SU-DHL-6 (cell line): ENCODE measurements at regions not wholly inside any gene's neighbourhood (a gene's known extent, or its start where the extent isn't known, plus 50 kb on each side); places are given as distances from the start of the nearest gene placed in this dataset.

ENCODE experiments used
- H2AFZ ChIP-seq: fragments of 200-600 bp; sonication (generic); 2 replicates; pipeline ENCODE4 v1.6.1; 2014; ENCODE audit warnings: low read depth, mild to moderate bottlenecking, moderate library complexity, mixed read lengths, antibody characterized with exemption, low read length; ENCODE audit not compliant: severe bottlenecking
- H3F3A ChIP-seq: fragments of 200-600 bp; shearing (Covaris generic); 2 replicates; pipeline ENCODE4 v1.6.0; 2016; ENCODE audit warnings: antibody characterized with exemption, mild to moderate bottlenecking; ENCODE audit not compliant: insufficient read depth
- H3K27ac ChIP-seq: fragments of 200-600 bp; sonication (generic); 2 replicates; pipeline ENCODE4 v1.5.1; 2016; ENCODE audit warnings: low read depth, mild to moderate bottlenecking, low read length, moderate library complexity, mixed read lengths
- H3K27me3 ChIP-seq: fragments of 200-600 bp; sonication (generic), shearing (Covaris generic); 2 replicates; pipeline ENCODE4 v1.6.0; 2014; ENCODE audit warnings: mild to moderate bottlenecking, low read length
- H3K36me3 ChIP-seq: fragments of 200-600 bp; sonication (generic); 2 replicates; pipeline ENCODE4 v1.6.1; 2014; ENCODE audit warnings: mild to moderate bottlenecking, low read length, mixed read lengths
- H3K4me2 ChIP-seq: fragments of 300-600, 200-600 bp; shearing (Covaris generic), sonication (generic); 2 replicates; pipeline ENCODE4 v1.6.0; 2014; ENCODE audit warnings: low read length, low read depth, mild to moderate bottlenecking; ENCODE audit not compliant: poor library complexity, severe bottlenecking
- H3K4me3 ChIP-seq: fragments of 200-600 bp; sonication (generic); 2 replicates; pipeline ENCODE4 v1.5.1; 2014; ENCODE audit warnings: antibody characterized with exemption, low read length, mild to moderate bottlenecking, mixed read lengths; ENCODE audit not compliant: insufficient read depth, poor library complexity, severe bottlenecking
- H3K79me2 ChIP-seq: fragments of 200-600 bp; sonication (generic); 2 replicates; pipeline ENCODE4 v1.6.1; 2014; ENCODE audit warnings: mild to moderate bottlenecking, low read length, moderate library complexity; ENCODE audit not compliant: insufficient read depth
- H3K9ac ChIP-seq: fragments of 200-600 bp; sonication (generic); 2 replicates; pipeline ENCODE4 v1.7.0; 2014; ENCODE audit warnings: mild to moderate bottlenecking, low read length
- H3K9me2 ChIP-seq: fragments of 200-600 bp; sonication (generic); replicated peaks from 2 replicates; pipeline ENCODE4 v1.6.1; 2014; ENCODE audit warnings: low read length; ENCODE audit not compliant: insufficient read depth
- H3K9me3 ChIP-seq: fragments of 200-600 bp; sonication (generic); 2 replicates; pipeline ENCODE4 v1.6.1; 2014; ENCODE audit warnings: low read length, mixed read lengths; ENCODE audit not compliant: insufficient read depth
- H4K20me1 ChIP-seq: fragments of 200-600 bp; sonication (generic); 2 replicates; pipeline ENCODE4 v1.6.1; 2014; ENCODE audit warnings: low read depth, mild to moderate bottlenecking, antibody characterized with exemption, low read length, moderate library complexity, mixed read lengths
- EZH2phosphoT487 ChIP-seq: fragments of 200-600 bp; sonication (generic), shearing (Covaris generic); conservative IDR thresholded peaks from 2 replicates; pipeline ENCODE4 v1.6.1; 2018; ENCODE audit warnings: mild to moderate bottlenecking, antibody characterized with exemption, low read length, moderate library complexity, mixed read lengths
- TF ChIP-seq, protein P1 (sequence below): fragments of 200-600 bp; sonication (generic); IDR thresholded peaks from one replicate; pipeline ENCODE4 v1.5.1; 2017; ENCODE audit warnings: antibody characterized with exemption, mild to moderate bottlenecking, low read length, moderate library complexity; ENCODE audit not compliant: insufficient read depth, poor library complexity, severe bottlenecking

DNA sequence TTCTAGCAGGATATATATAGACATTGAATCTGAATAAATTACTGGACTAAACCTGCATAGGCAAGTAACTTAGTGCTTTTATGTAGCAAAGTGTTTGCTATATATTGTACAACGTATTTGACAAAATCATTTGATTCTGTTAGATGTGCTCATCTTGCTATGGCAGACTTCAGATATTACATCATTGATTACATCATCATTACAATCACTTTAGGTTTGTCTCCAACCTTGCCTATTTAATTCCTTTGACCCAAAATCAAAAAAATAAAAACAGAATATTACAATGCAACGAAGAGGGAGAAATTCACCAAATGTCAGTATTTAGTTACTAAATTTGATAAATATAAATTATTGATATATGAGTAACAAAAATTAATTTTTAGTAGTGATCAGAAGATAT lies 155.7 kb upstream of the STEAP1 start:
- H3K4me2 ChIP-seq, result no peak overlapping the region
- no peaks in the 10 kb centered on the region for H3K9me2 ChIP-seq
- H4K20me1 ChIP-seq, result no peaks in the 10 kb centered on the region; the same call in 1 of the 2 replicates
- no peaks in the 10 kb centered on the region for H3K27me3 ChIP-seq
- H3K79me2 ChIP-seq, result no peaks in the 10 kb centered on the region
- no peak overlapping the region for H3K9ac ChIP-seq
- no peak overlapping the region for H3K27ac ChIP-seq
- no peaks in the 10 kb centered on the region for H3F3A ChIP-seq
- no peaks in the 10 kb centered on the region for H3K9me3 ChIP-seq
- H2AFZ ChIP-seq, result no peak overlapping the region
- TF ChIP-seq, protein P1, sequence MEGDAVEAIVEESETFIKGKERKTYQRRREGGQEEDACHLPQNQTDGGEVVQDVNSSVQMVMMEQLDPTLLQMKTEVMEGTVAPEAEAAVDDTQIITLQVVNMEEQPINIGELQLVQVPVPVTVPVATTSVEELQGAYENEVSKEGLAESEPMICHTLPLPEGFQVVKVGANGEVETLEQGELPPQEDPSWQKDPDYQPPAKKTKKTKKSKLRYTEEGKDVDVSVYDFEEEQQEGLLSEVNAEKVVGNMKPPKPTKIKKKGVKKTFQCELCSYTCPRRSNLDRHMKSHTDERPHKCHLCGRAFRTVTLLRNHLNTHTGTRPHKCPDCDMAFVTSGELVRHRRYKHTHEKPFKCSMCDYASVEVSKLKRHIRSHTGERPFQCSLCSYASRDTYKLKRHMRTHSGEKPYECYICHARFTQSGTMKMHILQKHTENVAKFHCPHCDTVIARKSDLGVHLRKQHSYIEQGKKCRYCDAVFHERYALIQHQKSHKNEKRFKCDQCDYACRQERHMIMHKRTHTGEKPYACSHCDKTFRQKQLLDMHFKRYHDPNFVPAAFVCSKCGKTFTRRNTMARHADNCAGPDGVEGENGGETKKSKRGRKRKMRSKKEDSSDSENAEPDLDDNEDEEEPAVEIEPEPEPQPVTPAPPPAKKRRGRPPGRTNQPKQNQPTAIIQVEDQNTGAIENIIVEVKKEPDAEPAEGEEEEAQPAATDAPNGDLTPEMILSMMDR, result no peak
- TF ChIP-seq EZH2phosphoT487, result no peak
- H3K36me3 ChIP-seq, result no peaks in the 10 kb centered on the region
- H3K4me3 ChIP-seq, result no peak overlapping the region

- Histone ChIP-seq H3K9ac (no peak overlapping the region), H3K27me3 (no peaks in the 10 kb centered on the region), H4K20me1 (no peaks in the 10 kb centered on the region), H3K4me2 (no peak overlapping the region), H3K9me2 (no peaks in the 10 kb centered on the region), H3F3A (no peaks in the 10 kb centered on the region), H3K79me2 (no peaks in the 10 kb centered on the region), H3K9me3 (no peaks in the 10 kb centered on the region), H3K36me3 (no peaks in the 10 kb centered on the region), H3K27ac (no peak overlapping the region), H2AFZ (no peak overlapping the region), H3K4me3 (no peak overlapping the region)
- TF ChIP-seq EZH2phosphoT487, result no peak
- TF ChIP-seq, protein P1, result no peak
These were observed 148.4 kb upstream of the STEAP1 start for GRCh38 chr7:90005836-90006235.

GRCh38 chr7:90007001-90007654 lies 147.1 kb upstream of the STEAP1 start:
- Histone ChIP-seq H3K9me3 (no peaks in the 10 kb centered on the region), H3K27ac (no peak overlapping the region), H3K4me2 (no peak overlapping the region), H3K9me2 (no peaks in the 10 kb centered on the region), H3K79me2 (no peaks in the 10 kb centered on the region), H3K9ac (no peak overlapping the region), H4K20me1 (no peaks in the 10 kb centered on the region), H3K4me3 (no peak overlapping the region), H3F3A (no peaks in the 10 kb centered on the region), H2AFZ (no peak overlapping the region), H3K27me3 (no peaks in the 10 kb centered on the region), H3K36me3 (no peaks in the 10 kb centered on the region)
- TF ChIP-seq, protein P1, result no peak
- TF ChIP-seq EZH2phosphoT487, result no peak

- TF ChIP-seq EZH2phosphoT487, result no peak
- no peak overlapping the region for H3K27ac ChIP-seq
- no peak overlapping the region for H2AFZ ChIP-seq
- H3K4me3 ChIP-seq, result no peak overlapping the region
- no peaks in the 10 kb centered on the region for H3K79me2 ChIP-seq
- no peak overlapping the region for H3K4me2 ChIP-seq
- H3F3A ChIP-seq, result no peaks in the 10 kb centered on the region
- no peak overlapping the region for H3K9ac ChIP-seq
- H3K27me3 ChIP-seq, result no peaks in the 10 kb centered on the region
- H3K9me3 ChIP-seq, result no peaks in the 10 kb centered on the region
- no peaks in the 10 kb centered on the region for H3K9me2 ChIP-seq
- no peaks in the 10 kb centered on the region for H3K36me3 ChIP-seq
- no peaks in the 10 kb centered on the region for H4K20me1 ChIP-seq
These were observed 146.4 kb upstream of the STEAP1 start for GRCh38 chr7:90007831-90008230.
